CD4-positive, alpha-beta T cell (primary cell): ENCODE measurements at regions not wholly inside any gene's neighbourhood (a gene's known extent, or its start where the extent isn't known, plus 50 kb on each side); places are given as distances from the start of the nearest gene placed in this dataset.

Experiments used
- ATAC-seq: fragments of 200-7000 bp; cut with Tn5 transposase; one replicate; pipeline ENCODE4 v1.10.0; 2022; ENCODE audit warnings: mild to moderate bottlenecking; ENCODE audit not compliant: poor library complexity
- CTCF ChIA-PET: fragments of 350-600 bp; sonication (Branson Sonifier 250); formaldehyde crosslinking; loops from one replicate; lab custom pipeline; 2021; ENCODE audit warnings: antibody characterized with exemption, inconsistent platforms; lab: Charles Lee
- POLR2A ChIA-PET: fragments of 350-600 bp; sonication (Branson Sonifier 250); formaldehyde crosslinking; loops from one replicate; lab custom pipeline; 2021; ENCODE audit warnings: antibody characterized with exemption, inconsistent platforms; lab: Charles Lee
- DNase-seq, 14 experiments: peaks; one replicate each; pipeline ENCODE4 v3.0.0-alpha.2; 2013 to 2020; ENCODE audit warnings: mixed read lengths in 2 of 14
- H3K27ac ChIP-seq, 2 donors: one replicate each; pipeline versions ENCODE4 v1.5.1 to v1.7.0; 2013; ENCODE audit warnings: low read length in 2 of 2, low read depth in 1 of 2, mild to moderate bottlenecking in 1 of 2
- H3K27me3 ChIP-seq, 2 experiments: 1 replicate in 1 of 2; 2 replicates in 1 of 2; pipeline versions ENCODE4 v1.6.1 to v1.7.0; 2013; ENCODE audit warnings: low read length in 2 of 2, control low read depth in 1 of 2, mild to moderate bottlenecking in 1 of 2, moderate library complexity in 1 of 2; ENCODE audit not compliant: insufficient read depth in 2 of 2, control insufficient read depth in 1 of 2
- H3K36me3 ChIP-seq: one replicate; pipeline ENCODE4 v1.6.1; 2013; ENCODE audit warnings: low read length, control low read depth; ENCODE audit not compliant: insufficient read depth
- H3K4me1 ChIP-seq: one replicate; pipeline ENCODE4 v1.6.1; 2013; ENCODE audit warnings: low read length, control low read depth; ENCODE audit not compliant: insufficient read depth
- H3K4me3 ChIP-seq: one replicate; pipeline ENCODE4 v1.5.1; 2013; ENCODE audit warnings: mild to moderate bottlenecking, low read length, moderate library complexity
- H3K9me3 ChIP-seq, 2 experiments: 1 replicate in 1 of 2; 2 replicates in 1 of 2; pipeline versions ENCODE4 v1.6.1 to v1.7.0; 2013; ENCODE audit warnings: low read length in 2 of 2, mild to moderate bottlenecking in 2 of 2, control low read depth in 1 of 2, moderate library complexity in 1 of 2; ENCODE audit not compliant: control insufficient read depth in 1 of 2, insufficient read depth in 1 of 2
- H3K27ac Mint-ChIP-seq: one replicate; pipeline ENCODE4 v1.8.0; 2020; ENCODE audit warnings: mixed read lengths
- H3K27me3 Mint-ChIP-seq: one replicate; pipeline ENCODE4 v1.8.0; 2021; ENCODE audit warnings: mixed read lengths
- H3K36me3 Mint-ChIP-seq: one replicate; pipeline ENCODE4 v1.8.0; 2021; ENCODE audit warnings: low read depth, mixed read lengths
- H3K4me1 Mint-ChIP-seq: one replicate; pipeline ENCODE4 v1.8.0; 2021; ENCODE audit warnings: low read depth, mixed read lengths
- H3K4me3 Mint-ChIP-seq: one replicate; pipeline ENCODE4 v1.8.0; 2020; ENCODE audit warnings: mild to moderate bottlenecking, mixed read lengths
- H3K9me3 Mint-ChIP-seq: one replicate; pipeline ENCODE4 v1.8.0; 2020; ENCODE audit warnings: mixed read lengths
- intact Hi-C, 2 experiments: fragments of 100-400 bp; cut with DNase I in 1 of 2; cut with micrococcal nuclease in 1 of 2; formaldehyde crosslinking; loops; one replicate each; pipeline versions ENCODE4 v1.15.1 to v1.9.0; 2023 to 2025; cut with DNase I, micrococcal nuclease
- TF ChIP-seq, protein P1 (sequence below): fragments of 200-600 bp; IDR thresholded peaks from one replicate; pipeline ENCODE4 v1.8.0; 2022; ENCODE audit warnings: antibody characterized with exemption, mild to moderate bottlenecking

DNA sequence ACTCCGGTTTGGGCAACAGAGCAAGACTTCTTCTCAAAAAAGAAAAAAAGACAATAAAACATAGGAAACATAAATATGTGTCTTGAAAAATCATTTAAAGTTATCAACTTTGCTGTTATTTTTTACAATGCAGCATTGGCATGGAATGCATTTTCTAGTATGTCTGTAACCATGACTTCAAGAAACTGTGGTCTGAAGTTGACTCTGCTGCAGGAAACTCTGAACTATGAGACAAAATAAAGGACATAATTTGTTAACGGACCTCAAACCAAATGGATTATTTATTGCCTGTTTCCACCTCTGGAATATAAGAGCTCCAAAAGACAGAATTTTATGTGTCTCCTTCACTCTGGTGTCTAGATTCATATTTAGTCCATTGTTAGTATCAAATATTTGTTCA lies 79.1 kb downstream of the TRIB2 start:
- Histone ChIP-seq H3K4me3 (no peak overlapping the region), H3K27ac (no peak overlapping the region), H3K4me1 (no peaks in the 10 kb centered on the region), H3K36me3 (no peaks in the 10 kb centered on the region), H3K27me3 (no peaks in the 10 kb centered on the region), H3K9me3 (peaks cover 0 to 7% of the 10 kb centered on the region in 2 experiments)
- peaks cover 9% of the 10 kb centered on the region for H3K9me3 Mint-ChIP-seq
- POLR2A ChIA-PET: no interaction called here
- H3K27ac Mint-ChIP-seq: no peak overlapping the region
- H3K27me3 Mint-ChIP-seq: no peaks in the 10 kb centered on the region
- CTCF ChIA-PET: no interaction called here
- TF ChIP-seq, protein P1, sequence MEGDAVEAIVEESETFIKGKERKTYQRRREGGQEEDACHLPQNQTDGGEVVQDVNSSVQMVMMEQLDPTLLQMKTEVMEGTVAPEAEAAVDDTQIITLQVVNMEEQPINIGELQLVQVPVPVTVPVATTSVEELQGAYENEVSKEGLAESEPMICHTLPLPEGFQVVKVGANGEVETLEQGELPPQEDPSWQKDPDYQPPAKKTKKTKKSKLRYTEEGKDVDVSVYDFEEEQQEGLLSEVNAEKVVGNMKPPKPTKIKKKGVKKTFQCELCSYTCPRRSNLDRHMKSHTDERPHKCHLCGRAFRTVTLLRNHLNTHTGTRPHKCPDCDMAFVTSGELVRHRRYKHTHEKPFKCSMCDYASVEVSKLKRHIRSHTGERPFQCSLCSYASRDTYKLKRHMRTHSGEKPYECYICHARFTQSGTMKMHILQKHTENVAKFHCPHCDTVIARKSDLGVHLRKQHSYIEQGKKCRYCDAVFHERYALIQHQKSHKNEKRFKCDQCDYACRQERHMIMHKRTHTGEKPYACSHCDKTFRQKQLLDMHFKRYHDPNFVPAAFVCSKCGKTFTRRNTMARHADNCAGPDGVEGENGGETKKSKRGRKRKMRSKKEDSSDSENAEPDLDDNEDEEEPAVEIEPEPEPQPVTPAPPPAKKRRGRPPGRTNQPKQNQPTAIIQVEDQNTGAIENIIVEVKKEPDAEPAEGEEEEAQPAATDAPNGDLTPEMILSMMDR: no peak
- no peak for ATAC-seq
- no peaks in the 10 kb centered on the region for H3K36me3 Mint-ChIP-seq
- H3K4me3 Mint-ChIP-seq: no peak overlapping the region
- no peaks in the 10 kb centered on the region for H3K4me1 Mint-ChIP-seq
- DNase-seq: no peak
- intact Hi-C loops: no loop called here

DNA sequence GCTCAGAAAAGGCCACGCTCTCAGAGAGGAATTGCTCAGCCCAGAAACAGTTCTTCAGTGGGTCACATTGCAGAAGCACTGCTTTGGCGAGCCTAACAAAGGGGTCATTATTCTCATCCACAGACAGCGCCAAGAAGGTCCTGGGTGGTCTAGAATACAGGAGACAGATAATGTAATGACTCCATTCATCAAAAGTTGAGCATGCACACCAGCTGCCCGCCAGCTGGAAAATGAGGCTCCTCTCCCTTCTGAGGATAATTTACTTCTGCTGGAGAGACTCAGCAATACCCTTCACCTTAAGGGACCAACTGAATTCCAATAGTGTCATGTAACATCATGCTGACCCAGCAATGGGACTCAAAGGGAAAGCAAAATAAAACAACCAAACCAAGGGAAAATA lies 79.9 kb downstream of the TRIB2 start:
- H3K27me3 ChIP-seq: no peaks in the 10 kb centered on the region
- ATAC-seq (no peak), DNase-seq (no peak)
- Mint-ChIP-seq H3K27me3 (no peaks in the 10 kb centered on the region), H3K4me3 (no peak overlapping the region), H3K9me3 (peaks cover 14% of the 10 kb centered on the region), H3K36me3 (no peaks in the 10 kb centered on the region), H3K4me1 (no peaks in the 10 kb centered on the region), H3K27ac (no peak overlapping the region)
- POLR2A ChIA-PET: no interaction called here
- H3K36me3 ChIP-seq: no peaks in the 10 kb centered on the region
- no peak overlapping the region for H3K27ac ChIP-seq
- H3K4me3 ChIP-seq: no peak overlapping the region
- CTCF ChIA-PET: interaction anchor here (0.7 kb wide), 1 partner anchor 897 kb away, joined by 5 read pairs; no protein-coding TSS in a partner anchor
- peaks cover 0 to 14% of the 10 kb centered on the region in 2 experiments for H3K9me3 ChIP-seq
- H3K4me1 ChIP-seq: no peaks in the 10 kb centered on the region
- TF ChIP-seq, protein P1: no peak
- intact Hi-C loops: no loop called here

DNA sequence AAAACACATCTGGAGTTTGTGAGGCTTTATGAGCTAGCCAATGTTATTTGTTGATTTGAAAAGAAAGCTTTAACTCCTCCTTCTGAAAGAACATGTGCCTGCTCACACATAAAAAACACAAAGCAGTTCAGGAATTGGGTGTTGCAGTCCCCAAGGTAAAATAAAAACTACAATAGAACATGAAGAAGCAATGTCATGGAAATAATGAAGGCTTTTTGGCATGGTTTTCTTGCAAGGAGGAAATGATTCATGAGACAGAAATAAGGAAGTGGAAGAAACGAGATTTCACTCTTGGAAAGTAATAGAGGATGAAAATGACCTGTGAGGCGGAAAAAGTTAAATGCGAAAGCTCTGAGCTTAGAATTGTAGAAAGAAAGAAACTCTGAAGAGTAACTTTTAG lies 81.1 kb downstream of the TRIB2 start:
- no peaks in the 10 kb centered on the region for H3K36me3 ChIP-seq
- H3K9me3 ChIP-seq: peaks cover 0 to 26% of the 10 kb centered on the region in 2 experiments
- no peaks in the 10 kb centered on the region for H3K4me1 Mint-ChIP-seq
- TF ChIP-seq, protein P1: no peak
- DNase-seq (no peak), ATAC-seq (no peak)
- H3K27me3 ChIP-seq: no peaks in the 10 kb centered on the region
- POLR2A ChIA-PET: no interaction called here
- no peaks in the 10 kb centered on the region for H3K4me1 ChIP-seq
- H3K27ac Mint-ChIP-seq: no peak overlapping the region
- H3K36me3 Mint-ChIP-seq: no peaks in the 10 kb centered on the region
- H3K27ac ChIP-seq: no peak overlapping the region
- H3K27me3 Mint-ChIP-seq: no peaks in the 10 kb centered on the region
- intact Hi-C loops: no loop called here
- no peak overlapping the region for H3K4me3 ChIP-seq
- no peak overlapping the region for H3K4me3 Mint-ChIP-seq
- H3K9me3 Mint-ChIP-seq: peaks cover 19% of the 10 kb centered on the region
- CTCF ChIA-PET: no interaction called here
